ENCODE measurements at regions not wholly inside any gene's neighbourhood (a gene's known extent, or its start where the extent isn't known, plus 50 kb on each side); places are given as distances from the start of the nearest gene placed in this dataset.

GRCh38 chr12:124726596-124727263 is 136.9 kb downstream of the SCARB1 start:
- Mint-ChIP-seq H3K36me3 (no peaks in the 10 kb centered on the region), H3K27me3 (peaks cover 0 to 9% (median 0%) of the 10 kb centered on the region in 5 donors), H3K9me3 (peaks cover 0 to 2% (median 0%) of the 10 kb centered on the region in 9 donors), H3K27ac (peak overlapping the region in 1 of 10 donors; percentile 59), H3K4me3 (no peak overlapping the region), H3K4me1 (no peaks in the 10 kb centered on the region)
- no peak for ATAC-seq
- no peak for DNase-seq
- POLR2A ChIA-PET, result no interaction called here

- POLR2A ChIA-PET, result no interaction called here
- H3K4me1 Mint-ChIP-seq, result peaks cover 0 to 4% (median under 1%) of the 10 kb centered on the region in 4 donors
- H3K4me3 Mint-ChIP-seq, result no peak overlapping the region
Measured at GRCh38 chr12:124725597-124726237, 137.9 kb downstream of the SCARB1 start.

GRCh38 chr12:124725099-124725498 is 138.6 kb downstream of the SCARB1 start:
- H3K27me3 Mint-ChIP-seq, result peaks cover 0 to 9% (median 0%) of the 10 kb centered on the region in 5 donors
- no peak for DNase-seq
- no peaks in the 10 kb centered on the region for H3K36me3 Mint-ChIP-seq
- peaks cover 0 to 8% (median 4%) of the 10 kb centered on the region in 4 donors for H3K4me1 Mint-ChIP-seq
- no peak for ATAC-seq
- no peak overlapping the region for H3K27ac Mint-ChIP-seq
- no peak overlapping the region for H3K4me3 Mint-ChIP-seq
- peaks cover 0 to 2% (median 0%) of the 10 kb centered on the region in 9 donors for H3K9me3 Mint-ChIP-seq
- POLR2A ChIA-PET, result no interaction called here

More at GRCh38 chr12:124725597-124726237, 137.9 kb downstream of the SCARB1 start:
- peak overlapping the region in 1 of 10 donors; percentile 4 for H3K27ac Mint-ChIP-seq
- no peaks in the 10 kb centered on the region for H3K36me3 Mint-ChIP-seq
- DNase-seq, result no peak
- peaks cover 0 to 2% (median 0%) of the 10 kb centered on the region in 9 donors for H3K9me3 Mint-ChIP-seq
- H3K27me3 Mint-ChIP-seq, result peaks cover 0 to 9% (median 0%) of the 10 kb centered on the region in 5 donors
- no peak for ATAC-seq

GRCh38 chr12:124722878-124723277 is 140.8 kb downstream of the SCARB1 start:
- Mint-ChIP-seq H3K4me1 (peaks cover 0 to 12% (median 5%) of the 10 kb centered on the region in 4 donors), H3K27ac (no peak overlapping the region), H3K9me3 (peaks cover 0 to 2% (median 0%) of the 10 kb centered on the region in 9 donors), H3K27me3 (peaks cover 0 to 9% (median 0%) of the 10 kb centered on the region in 5 donors), H3K36me3 (no peaks in the 10 kb centered on the region), H3K4me3 (no peak overlapping the region)
- DNase-seq (no peak), ATAC-seq (no peak)
- POLR2A ChIA-PET, result interaction anchor here (0.6 kb wide), 1 partner anchor 79 kb away, joined by 3 read pairs; no protein-coding TSS in a partner anchor

GRCh38 chr12:124721501-124722162 is 142.0 kb downstream of the SCARB1 start:
- Mint-ChIP-seq H3K36me3 (no peaks in the 10 kb centered on the region), H3K27me3 (peaks cover 0 to 6% (median 0%) of the 10 kb centered on the region in 5 donors), H3K4me3 (no peak overlapping the region), H3K27ac (no peak overlapping the region), H3K9me3 (peaks cover 0 to 2% (median 0%) of the 10 kb centered on the region in 9 donors), H3K4me1 (peaks cover 0 to 12% (median 5%) of the 10 kb centered on the region in 4 donors)
- DNase-seq (no peak), ATAC-seq (no peak)
- POLR2A ChIA-PET, result interaction anchor here (0.6 kb wide), 1 partner anchor 242 kb away, joined by 3 read pairs; no protein-coding TSS in a partner anchor

- Mint-ChIP-seq H3K9me3 (no peaks in the 10 kb centered on the region), H3K36me3 (no peaks in the 10 kb centered on the region), H3K4me1 (peaks cover 0 to 16% (median 5%) of the 10 kb centered on the region in 4 donors), H3K4me3 (no peak overlapping the region), H3K27me3 (no peaks in the 10 kb centered on the region), H3K27ac (peak overlapping the region in 2 of 10 donors; percentile 39 to 41)
- DNase-seq (no peak), ATAC-seq (no peak)
- POLR2A ChIA-PET, result interaction anchor here (0.6 kb wide), 1 partner anchor 243 kb away, joined by 3 read pairs; no protein-coding TSS in a partner anchor
Measured at GRCh38 chr12:124720681-124721500, 142.8 kb downstream of the SCARB1 start.

GRCh38 chr12:124720004-124720680 is 143.5 kb downstream of the SCARB1 start:
- Mint-ChIP-seq H3K9me3 (no peaks in the 10 kb centered on the region), H3K27me3 (no peaks in the 10 kb centered on the region), H3K36me3 (no peaks in the 10 kb centered on the region), H3K4me1 (peaks cover 0 to 19% (median 6%) of the 10 kb centered on the region in 4 donors), H3K27ac (peak overlapping the region in 2 of 10 donors; percentile 56 to 60), H3K4me3 (no peak overlapping the region)
- POLR2A ChIA-PET, result no interaction called here
- ATAC-seq, result no peak
- no peak for DNase-seq

GRCh38 chr12:124719231-124719630 is 144.4 kb downstream of the SCARB1 start:
- Mint-ChIP-seq H3K36me3 (no peaks in the 10 kb centered on the region), H3K27ac (peak overlapping the region in 1 of 10 donors; percentile 60), H3K27me3 (no peaks in the 10 kb centered on the region), H3K4me3 (no peak overlapping the region), H3K9me3 (no peaks in the 10 kb centered on the region), H3K4me1 (peaks cover 4 to 25% (median 8%) of the 10 kb centered on the region in 4 donors)
- POLR2A ChIA-PET, result no interaction called here
- ATAC-seq (no peak), DNase-seq (no peak)

- no peaks in the 10 kb centered on the region for H3K27me3 Mint-ChIP-seq
- no peak overlapping the region for H3K4me3 Mint-ChIP-seq
- DNase-seq (no peak), ATAC-seq (no peak)
- POLR2A ChIA-PET, result no interaction called here
- H3K9me3 Mint-ChIP-seq, result no peaks in the 10 kb centered on the region
- no peak overlapping the region for H3K27ac Mint-ChIP-seq
- H3K36me3 Mint-ChIP-seq, result no peaks in the 10 kb centered on the region
- H3K4me1 Mint-ChIP-seq, result peaks cover 8 to 32% (median 14%) of the 10 kb centered on the region in 4 donors
Measured at GRCh38 chr12:124718458-124718857, 145.2 kb downstream of the SCARB1 start.

- no peaks in the 10 kb centered on the region for H3K9me3 Mint-ChIP-seq
- H3K36me3 Mint-ChIP-seq, result no peaks in the 10 kb centered on the region
- POLR2A ChIA-PET, result no interaction called here
- H3K27me3 Mint-ChIP-seq, result no peaks in the 10 kb centered on the region
- no peak overlapping the region for H3K27ac Mint-ChIP-seq
- no peak for DNase-seq
- H3K4me3 Mint-ChIP-seq, result no peak overlapping the region
- no peak for ATAC-seq
- H3K4me1 Mint-ChIP-seq, result peaks cover 12 to 37% (median 19%) of the 10 kb centered on the region in 4 donors
Measured at GRCh38 chr12:124718036-124718435, 145.6 kb downstream of the SCARB1 start.

- Mint-ChIP-seq H3K4me3 (no peak overlapping the region), H3K36me3 (no peaks in the 10 kb centered on the region), H3K9me3 (no peaks in the 10 kb centered on the region), H3K27ac (no peak overlapping the region), H3K4me1 (peaks cover 13 to 40% (median 21%) of the 10 kb centered on the region in 4 donors), H3K27me3 (no peaks in the 10 kb centered on the region)
- DNase-seq, result no peak
- POLR2A ChIA-PET, result no interaction called here
- no peak for ATAC-seq
Measured at GRCh38 chr12:124717318-124717717, 146.3 kb downstream of the SCARB1 start.
